Colonic mucosa (tissue), 4 donors: ENCODE measurements at regions not wholly inside any gene's neighbourhood (a gene's known extent, or its start where the extent isn't known, plus 50 kb on each side); places are given as distances from the start of the nearest gene placed in this dataset.

Experiments used
- DNase-seq: peaks from one replicate; pipeline ENCODE4 v3.0.0-alpha.2; 2020
- H3K27ac ChIP-seq: fragments of 200-600 bp; one replicate; pipeline ENCODE4 v1.8.0; 2021
- H3K27me3 ChIP-seq: fragments of 200-600 bp; one replicate; pipeline ENCODE4 v1.8.0; 2021
- H3K36me3 ChIP-seq: fragments of 200-600 bp; one replicate; pipeline ENCODE4 v1.8.0; 2021
- H3K4me1 ChIP-seq: fragments of 200-600 bp; one replicate; pipeline ENCODE4 v1.8.0; 2021; ENCODE audit warnings: mild to moderate bottlenecking
- H3K4me3 ChIP-seq: fragments of 200-600 bp; one replicate; pipeline ENCODE4 v1.8.0; 2021
- H3K9ac ChIP-seq, 2 donors: one replicate each; pipeline ENCODE4 v1.7.0; 2013; ENCODE audit warnings: control low read depth in 2 of 2, low read depth in 2 of 2, low read length in 2 of 2
- H3K9me3 ChIP-seq: fragments of 200-600 bp; one replicate; pipeline ENCODE4 v1.8.0; 2021
- intact Hi-C: fragments of 100-400 bp; cut with DNase I; formaldehyde crosslinking; loops from one replicate; pipeline ENCODE4 v1.14.1; 2022
- TF ChIP-seq, protein P1 (sequence below): fragments of 200-600 bp; IDR thresholded peaks from one replicate; pipeline ENCODE4 v1.8.0; 2022; ENCODE audit warnings: antibody characterized with exemption, mild to moderate bottlenecking
- donor health status: healthy.
- donor health status: DM: no; HTN: no; CAD: no.
- donor health status: DM: no; HTN: no; CAD: no.

DNA sequence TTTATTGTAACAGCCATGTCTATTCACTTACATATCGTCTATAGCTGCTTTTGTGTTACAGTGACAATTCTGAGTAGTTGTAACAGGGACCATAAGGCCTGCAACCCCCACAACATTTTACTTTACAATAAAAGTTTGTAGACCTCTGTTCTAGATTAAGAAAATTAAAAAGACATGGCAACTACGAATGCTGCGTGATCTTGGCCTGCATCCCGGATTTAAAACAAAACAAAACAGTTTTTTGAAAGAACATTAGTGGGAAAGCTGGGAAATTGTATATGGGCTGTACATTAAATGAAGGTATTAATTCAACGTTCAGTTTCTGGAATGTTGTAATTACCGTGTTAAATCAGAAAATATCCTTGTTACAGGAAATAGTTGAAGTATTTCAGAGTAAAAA is 64.1 kb downstream of the RMI2 start:
- H3K4me1 ChIP-seq = no peaks in the 10 kb centered on the region
- H3K9me3 ChIP-seq = no peaks in the 10 kb centered on the region
- no peak overlapping the region for H3K9ac ChIP-seq
- no peak for DNase-seq
- H3K4me3 ChIP-seq = no peak overlapping the region
- intact Hi-C loops = loop anchor here (5.0 kb wide), 1 partner anchor 123 kb away; no protein-coding TSS in a partner anchor
- H3K27me3 ChIP-seq = no peaks in the 10 kb centered on the region
- H3K27ac ChIP-seq = no peak overlapping the region
- H3K36me3 ChIP-seq = no peaks in the 10 kb centered on the region
- TF ChIP-seq, protein P1, sequence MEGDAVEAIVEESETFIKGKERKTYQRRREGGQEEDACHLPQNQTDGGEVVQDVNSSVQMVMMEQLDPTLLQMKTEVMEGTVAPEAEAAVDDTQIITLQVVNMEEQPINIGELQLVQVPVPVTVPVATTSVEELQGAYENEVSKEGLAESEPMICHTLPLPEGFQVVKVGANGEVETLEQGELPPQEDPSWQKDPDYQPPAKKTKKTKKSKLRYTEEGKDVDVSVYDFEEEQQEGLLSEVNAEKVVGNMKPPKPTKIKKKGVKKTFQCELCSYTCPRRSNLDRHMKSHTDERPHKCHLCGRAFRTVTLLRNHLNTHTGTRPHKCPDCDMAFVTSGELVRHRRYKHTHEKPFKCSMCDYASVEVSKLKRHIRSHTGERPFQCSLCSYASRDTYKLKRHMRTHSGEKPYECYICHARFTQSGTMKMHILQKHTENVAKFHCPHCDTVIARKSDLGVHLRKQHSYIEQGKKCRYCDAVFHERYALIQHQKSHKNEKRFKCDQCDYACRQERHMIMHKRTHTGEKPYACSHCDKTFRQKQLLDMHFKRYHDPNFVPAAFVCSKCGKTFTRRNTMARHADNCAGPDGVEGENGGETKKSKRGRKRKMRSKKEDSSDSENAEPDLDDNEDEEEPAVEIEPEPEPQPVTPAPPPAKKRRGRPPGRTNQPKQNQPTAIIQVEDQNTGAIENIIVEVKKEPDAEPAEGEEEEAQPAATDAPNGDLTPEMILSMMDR = no peak

DNA sequence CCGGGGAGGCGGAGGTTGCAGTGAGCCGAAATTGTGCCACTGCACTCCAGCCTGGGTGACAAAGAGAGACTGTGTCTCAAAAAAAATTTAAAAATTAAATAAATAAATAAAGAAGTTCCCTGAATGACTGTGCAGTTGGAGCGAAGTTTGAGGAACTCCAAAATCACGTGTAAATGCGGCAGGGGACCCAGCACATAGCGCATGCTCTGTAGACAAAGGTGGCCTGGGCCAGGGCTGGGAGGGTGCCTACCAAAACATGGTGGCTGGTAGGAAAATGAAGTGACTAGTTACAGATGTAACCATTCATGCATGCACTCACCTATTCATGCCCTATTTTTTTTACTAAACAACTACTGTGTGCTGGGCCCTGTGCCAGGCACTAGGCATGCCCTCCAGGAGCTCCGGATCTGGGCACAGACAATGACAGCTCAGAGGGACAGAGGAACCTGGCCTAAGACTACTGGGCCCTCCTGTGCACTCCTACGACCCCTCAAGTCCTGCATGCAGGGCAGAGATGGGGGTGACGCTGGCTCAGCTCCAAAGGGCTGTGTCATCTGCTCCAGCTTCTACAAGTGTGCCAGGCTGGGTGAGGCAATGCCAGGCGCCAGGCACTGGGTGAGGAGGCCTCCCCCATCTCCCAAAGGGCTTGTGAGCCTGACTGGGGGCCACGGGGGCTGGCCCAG is 65.3 kb downstream of the RMI2 start:
- Histone ChIP-seq H3K4me3 (no peak overlapping the region), H3K4me1 (no peaks in the 10 kb centered on the region), H3K27me3 (no peaks in the 10 kb centered on the region), H3K27ac (no peak overlapping the region), H3K36me3 (no peaks in the 10 kb centered on the region), H3K9me3 (no peaks in the 10 kb centered on the region), H3K9ac (no peak overlapping the region)
- intact Hi-C loops = no loop called here
- no peak for DNase-seq
- TF ChIP-seq, protein P1 = no peak

DNA sequence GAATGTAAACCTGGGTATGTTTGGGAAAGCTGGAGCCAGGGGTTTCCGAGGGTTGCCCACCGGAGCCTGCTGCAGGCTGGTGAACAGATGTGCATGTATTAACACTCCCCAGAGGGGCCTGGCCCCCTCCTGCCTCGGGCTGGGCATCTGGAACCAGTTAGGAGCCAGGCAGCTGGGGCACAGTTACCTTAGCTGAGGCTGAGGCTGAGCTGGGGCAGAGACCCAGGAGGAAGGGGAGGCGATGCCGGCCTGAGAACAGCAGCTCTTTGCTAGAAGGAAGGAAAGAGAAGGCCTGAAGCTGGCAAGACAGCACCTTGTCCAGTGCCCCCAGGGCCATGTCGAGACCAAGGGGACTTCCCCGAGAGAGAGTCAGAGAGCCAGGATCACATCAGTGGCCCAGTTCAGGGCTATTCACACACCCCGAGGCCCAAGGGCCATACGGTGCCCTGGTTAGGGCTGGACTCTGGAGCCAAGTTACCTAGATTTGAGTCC is 65.8 kb downstream of the RMI2 start:
- intact Hi-C loops = no loop called here
- no peak overlapping the region for H3K9ac ChIP-seq
- H3K27ac ChIP-seq = no peak overlapping the region
- no peak for DNase-seq
- no peaks in the 10 kb centered on the region for H3K4me1 ChIP-seq
- H3K27me3 ChIP-seq = no peaks in the 10 kb centered on the region
- H3K9me3 ChIP-seq = no peaks in the 10 kb centered on the region
- no peaks in the 10 kb centered on the region for H3K36me3 ChIP-seq
- TF ChIP-seq, protein P1 = no peak
- no peak overlapping the region for H3K4me3 ChIP-seq

DNA sequence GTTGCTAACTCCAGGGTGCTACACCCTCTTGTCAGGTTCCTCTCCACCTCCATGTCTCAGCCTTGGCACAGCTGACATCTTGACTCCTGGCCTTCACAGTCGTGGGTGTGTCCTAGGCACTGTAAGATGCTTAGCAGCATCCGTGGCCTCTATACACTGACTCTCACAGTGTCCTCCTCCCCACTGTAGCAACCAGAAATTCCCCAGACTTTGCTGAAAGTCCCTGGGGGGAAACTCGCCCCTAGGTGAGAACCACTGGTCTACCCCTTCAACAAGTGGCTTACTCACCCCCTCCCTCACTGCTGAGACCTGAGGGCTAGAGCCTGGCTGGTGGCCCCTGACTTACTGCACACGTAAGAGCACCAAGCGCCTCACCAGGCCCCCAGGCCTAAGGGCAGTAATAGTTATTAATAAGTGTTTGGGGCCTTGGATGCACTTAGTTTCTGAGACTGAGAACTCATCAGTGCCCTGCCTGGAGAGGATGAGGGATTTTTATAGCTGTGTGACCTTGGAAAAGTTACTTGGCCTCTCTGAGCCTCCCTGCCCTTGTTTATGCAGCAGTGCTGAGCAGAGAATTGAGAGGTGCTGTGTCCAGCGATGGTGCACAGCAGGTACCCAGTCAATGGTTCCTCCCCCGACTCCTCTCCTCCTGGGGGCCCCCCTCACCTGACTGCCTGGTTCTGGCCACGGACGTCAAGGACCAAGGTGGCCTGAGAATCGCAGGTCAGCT is 67.1 kb downstream of the RMI2 start:
- no peak for DNase-seq
- H3K4me3 ChIP-seq = no peak overlapping the region
- TF ChIP-seq, protein P1 = no peak
- H3K36me3 ChIP-seq = no peaks in the 10 kb centered on the region
- no peaks in the 10 kb centered on the region for H3K9me3 ChIP-seq
- no peak overlapping the region for H3K27ac ChIP-seq
- no peaks in the 10 kb centered on the region for H3K27me3 ChIP-seq
- H3K4me1 ChIP-seq = no peaks in the 10 kb centered on the region
- no peak overlapping the region for H3K9ac ChIP-seq
- intact Hi-C loops = no loop called here

DNA sequence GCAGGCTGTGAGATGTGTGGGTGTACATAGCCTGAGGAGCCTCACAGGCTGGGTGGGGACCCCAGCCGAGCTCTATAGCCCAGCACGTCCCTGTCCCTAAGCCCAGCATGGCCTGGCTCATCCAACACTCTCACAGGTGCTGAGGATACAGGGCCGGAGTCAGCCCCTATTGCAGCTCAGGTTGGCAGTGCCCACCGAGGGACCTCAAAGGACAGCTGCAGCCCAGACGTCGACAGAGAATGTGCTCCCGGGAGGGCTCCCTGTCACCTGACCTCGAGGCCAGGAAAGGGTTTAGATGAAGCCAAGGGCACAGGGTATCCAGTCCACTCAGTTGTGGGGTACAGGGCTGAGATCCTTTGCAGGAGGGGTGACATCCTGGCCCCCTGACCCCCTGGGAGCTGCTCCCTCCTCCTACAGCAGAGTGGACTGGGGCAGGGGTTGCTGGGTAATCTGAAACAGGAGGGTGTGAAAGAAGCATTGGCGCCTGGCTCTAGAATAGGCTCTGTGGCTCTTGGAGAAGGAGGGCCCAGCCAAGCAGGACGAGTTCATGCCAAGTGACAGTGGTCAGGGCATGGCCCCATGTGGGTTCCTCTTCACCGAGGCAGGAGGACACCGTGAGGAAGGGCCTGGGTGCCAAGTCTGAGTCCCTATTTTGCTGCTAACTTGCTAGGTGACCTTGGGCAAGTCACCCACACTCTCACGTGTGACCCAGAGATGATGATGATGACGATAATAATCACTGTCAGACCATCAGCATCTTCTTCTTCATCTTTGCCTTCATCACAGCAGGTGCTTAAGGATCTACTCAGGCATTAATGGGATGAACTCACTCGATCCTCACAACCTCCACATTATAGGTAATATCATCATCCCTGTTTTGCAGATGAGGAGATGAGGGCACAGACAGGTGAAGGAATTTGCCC is 68.0 kb downstream of the RMI2 start:
- Histone ChIP-seq H3K4me3 (no peak overlapping the region), H3K9me3 (no peaks in the 10 kb centered on the region), H3K36me3 (no peaks in the 10 kb centered on the region), H3K27me3 (no peaks in the 10 kb centered on the region), H3K9ac (no peak overlapping the region), H3K27ac (no peak overlapping the region), H3K4me1 (no peaks in the 10 kb centered on the region)
- DNase-seq = no peak
- TF ChIP-seq, protein P1 = no peak
- intact Hi-C loops = no loop called here
